Fibroblast of lung (primary cell): ENCODE measurements at regions not wholly inside any gene's neighbourhood (a gene's known extent, or its start where the extent isn't known, plus 50 kb on each side); places are given as distances from the start of the nearest gene placed in this dataset.

Experiments used
- EZH2 ChIP-seq: IDR thresholded peaks from 2 replicates; pipeline ENCODE4 v1.5.1; 2012; ENCODE audit warnings: low read length, control low read depth, mild to moderate bottlenecking; ENCODE audit errors: missing control alignments
- TF ChIP-seq, protein P1 (sequence below), 2 donors: IDR thresholded peaks in 1 of 2; conservative IDR thresholded peaks in 1 of 2; 1 replicate in 1 of 2; 2 replicates in 1 of 2; pipeline ENCODE4 v1.5.1; 2011 to 2012; ENCODE audit warnings: low read length in 2 of 2, control low read depth in 1 of 2, inconsistent platforms in 1 of 2, low read depth in 1 of 2, mild to moderate bottlenecking in 1 of 2

DNA sequence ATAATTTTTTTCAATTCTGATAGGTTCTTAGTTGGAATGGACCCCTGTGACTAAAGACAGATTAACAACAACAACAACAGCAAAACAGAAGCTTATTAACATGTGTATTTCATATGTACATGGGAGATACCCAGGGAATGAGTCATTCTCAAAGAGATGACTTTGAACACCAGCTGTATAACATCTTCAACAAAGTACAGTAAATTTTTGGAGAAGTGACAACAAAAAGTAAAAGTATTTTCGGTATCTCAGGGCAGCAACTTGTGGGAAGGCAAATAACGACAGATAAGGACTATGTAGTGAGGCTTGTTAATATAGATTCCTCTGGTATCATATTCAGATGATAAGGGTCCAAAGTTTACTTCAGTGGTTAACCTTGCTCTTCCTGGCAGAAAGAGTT is 573.4 kb upstream of the RAG2 start:
- TF ChIP-seq EZH2: no peak
- TF ChIP-seq, protein P1, sequence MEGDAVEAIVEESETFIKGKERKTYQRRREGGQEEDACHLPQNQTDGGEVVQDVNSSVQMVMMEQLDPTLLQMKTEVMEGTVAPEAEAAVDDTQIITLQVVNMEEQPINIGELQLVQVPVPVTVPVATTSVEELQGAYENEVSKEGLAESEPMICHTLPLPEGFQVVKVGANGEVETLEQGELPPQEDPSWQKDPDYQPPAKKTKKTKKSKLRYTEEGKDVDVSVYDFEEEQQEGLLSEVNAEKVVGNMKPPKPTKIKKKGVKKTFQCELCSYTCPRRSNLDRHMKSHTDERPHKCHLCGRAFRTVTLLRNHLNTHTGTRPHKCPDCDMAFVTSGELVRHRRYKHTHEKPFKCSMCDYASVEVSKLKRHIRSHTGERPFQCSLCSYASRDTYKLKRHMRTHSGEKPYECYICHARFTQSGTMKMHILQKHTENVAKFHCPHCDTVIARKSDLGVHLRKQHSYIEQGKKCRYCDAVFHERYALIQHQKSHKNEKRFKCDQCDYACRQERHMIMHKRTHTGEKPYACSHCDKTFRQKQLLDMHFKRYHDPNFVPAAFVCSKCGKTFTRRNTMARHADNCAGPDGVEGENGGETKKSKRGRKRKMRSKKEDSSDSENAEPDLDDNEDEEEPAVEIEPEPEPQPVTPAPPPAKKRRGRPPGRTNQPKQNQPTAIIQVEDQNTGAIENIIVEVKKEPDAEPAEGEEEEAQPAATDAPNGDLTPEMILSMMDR (conservative IDR thresholded peaks at IDR 0.05 in 1 of 2, IDR thresholded peaks at IDR 0.05 in 1 of 2; ENCODE audit: low read depth in 1 of 2, low read length in 2 of 2): no peak
